ENCODE measurements at regions not wholly inside any gene's neighbourhood (a gene's known extent, or its start where the extent isn't known, plus 50 kb on each side); places are given as distances from the start of the nearest gene placed in this dataset.

DNA sequence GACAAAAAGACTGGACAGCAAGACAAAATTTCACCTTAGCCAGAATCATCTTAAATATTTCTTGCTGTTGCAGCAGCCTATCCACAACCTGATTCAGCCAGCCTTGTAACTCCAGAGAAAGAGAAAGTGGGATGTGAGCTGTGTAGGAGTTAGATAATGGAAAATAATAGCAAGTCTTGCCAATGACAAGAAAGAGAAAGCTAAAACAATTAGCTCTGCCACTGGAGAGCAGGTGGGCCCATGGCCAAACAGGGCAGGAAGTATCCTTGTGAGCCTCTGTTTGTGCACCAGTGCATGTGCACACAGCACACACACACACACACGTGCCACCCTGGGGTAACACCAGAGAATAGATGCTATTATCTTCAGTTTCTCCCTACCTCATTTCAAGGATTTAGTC is 106.0 kb upstream of the CCDC196 start:
- Histone ChIP-seq H3K9ac (ENCODE audit: insufficient read depth, low read length) (no peak overlapping the region), H3K27ac (ENCODE audit: insufficient read depth, low read length) (no peak overlapping the region), H3K9me3 (ENCODE audit: control insufficient read depth, insufficient read depth, low read depth, low read length) (no peaks in the 10 kb centered on the region), H3K4me1 (ENCODE audit: control insufficient read depth, extremely low read depth, insufficient read depth, low read length) (no peaks in the 10 kb centered on the region), H2AFZ (ENCODE audit: low read length) (no peak overlapping the region), H3K36me3 (ENCODE audit: control insufficient read depth, insufficient read depth, low read length) (no peaks in the 10 kb centered on the region), H3K4me2 (ENCODE audit: extremely low read depth, insufficient read depth, low read length) (no peak overlapping the region), H3K79me2 (ENCODE audit: control insufficient read depth, insufficient read depth, low read length) (no peaks in the 10 kb centered on the region), H3K4me3 (replicated peaks in 1 of 4; ENCODE audit: control extremely low read depth in 1 of 4, insufficient read depth in 1 of 4, low read depth in 3 of 4, low read length in 4 of 4) (no peak overlapping the region), H3K27me3 (ENCODE audit: control insufficient read depth, insufficient read depth, low read length) (no peaks in the 10 kb centered on the region), H4K20me1 (ENCODE audit: control insufficient read depth, extremely low read depth, insufficient read depth, low read length) (no peaks in the 10 kb centered on the region)
- no peak for DNase-seq (ENCODE audit: low read depth in 2 of 2)
- TF ChIP-seq EZH2 (IDR thresholded peaks at IDR 0.05; ENCODE audit: low read length, missing control alignments) (no peak), CTCF (conservative IDR thresholded peaks at IDR 0.05 in 1 of 2, IDR thresholded peaks at IDR 0.05 in 1 of 2; ENCODE audit: low read depth in 1 of 2, low read length in 2 of 2) (no peak)

DNA sequence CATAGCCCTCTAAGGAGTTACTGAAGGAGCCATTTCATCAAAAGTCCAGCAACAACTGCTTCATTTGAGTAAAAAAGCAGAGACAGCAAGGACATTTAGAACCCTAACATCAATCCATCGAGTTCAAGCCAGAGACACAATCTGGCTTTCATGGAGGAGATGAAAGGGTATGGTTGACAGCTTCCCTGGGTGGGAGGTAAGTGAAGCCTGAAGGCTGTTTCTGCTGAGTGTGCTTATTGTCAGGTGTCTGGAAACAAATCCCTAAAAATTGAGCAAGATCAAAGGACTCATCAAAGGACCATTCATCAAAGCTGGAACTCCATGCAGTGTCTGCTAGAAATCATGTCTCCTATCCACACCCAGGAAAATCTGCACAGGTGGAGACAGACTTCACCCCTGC is 104.4 kb upstream of the CCDC196 start:
- H3K4me3 ChIP-seq (replicated peaks in 1 of 4; ENCODE audit: control extremely low read depth in 1 of 4, insufficient read depth in 1 of 4, low read depth in 3 of 4, low read length in 4 of 4) = no peak overlapping the region
- no peaks in the 10 kb centered on the region for H4K20me1 ChIP-seq (ENCODE audit: control insufficient read depth, extremely low read depth, insufficient read depth, low read length)
- no peak overlapping the region for H2AFZ ChIP-seq (ENCODE audit: low read length)
- TF ChIP-seq EZH2 (IDR thresholded peaks at IDR 0.05; ENCODE audit: low read length, missing control alignments) = no peak
- TF ChIP-seq CTCF (conservative IDR thresholded peaks at IDR 0.05 in 1 of 2, IDR thresholded peaks at IDR 0.05 in 1 of 2; ENCODE audit: low read depth in 1 of 2, low read length in 2 of 2) = no peak
- no peaks in the 10 kb centered on the region for H3K36me3 ChIP-seq (ENCODE audit: control insufficient read depth, insufficient read depth, low read length)
- no peak overlapping the region for H3K27ac ChIP-seq (ENCODE audit: insufficient read depth, low read length)
- H3K27me3 ChIP-seq (ENCODE audit: control insufficient read depth, insufficient read depth, low read length) = no peaks in the 10 kb centered on the region
- H3K4me1 ChIP-seq (ENCODE audit: control insufficient read depth, extremely low read depth, insufficient read depth, low read length) = no peaks in the 10 kb centered on the region
- no peaks in the 10 kb centered on the region for H3K79me2 ChIP-seq (ENCODE audit: control insufficient read depth, insufficient read depth, low read length)
- no peak overlapping the region for H3K4me2 ChIP-seq (ENCODE audit: extremely low read depth, insufficient read depth, low read length)
- H3K9me3 ChIP-seq (ENCODE audit: control insufficient read depth, insufficient read depth, low read depth, low read length) = no peaks in the 10 kb centered on the region
- DNase-seq (ENCODE audit: low read depth in 2 of 2) = no peak
- no peak overlapping the region for H3K9ac ChIP-seq (ENCODE audit: insufficient read depth, low read length)

DNA sequence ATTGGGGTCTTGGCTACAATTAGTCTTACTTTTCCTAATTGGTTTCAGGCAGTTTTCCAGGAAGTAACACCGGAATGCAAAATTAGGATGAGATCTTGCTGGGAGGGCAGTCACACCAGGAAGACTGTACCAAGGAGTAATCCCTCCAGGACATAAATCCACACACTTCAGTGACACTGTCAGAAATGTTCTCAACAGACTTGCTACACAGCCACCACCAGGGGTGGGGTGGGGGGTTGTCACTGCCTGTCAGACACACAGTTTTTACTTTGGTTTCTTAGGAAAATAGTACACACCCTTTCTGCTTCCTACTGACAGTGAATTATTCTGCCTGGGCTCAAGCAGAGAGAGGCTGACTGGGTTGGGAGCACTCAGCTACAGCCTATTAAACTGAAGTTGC is 102.9 kb upstream of the CCDC196 start:
- H3K4me3 ChIP-seq (replicated peaks in 1 of 4; ENCODE audit: control extremely low read depth in 1 of 4, insufficient read depth in 1 of 4, low read depth in 3 of 4, low read length in 4 of 4) = no peak overlapping the region
- DNase-seq (ENCODE audit: low read depth in 2 of 2) = no peak
- H2AFZ ChIP-seq (ENCODE audit: low read length) = no peak overlapping the region
- no peak overlapping the region for H3K9ac ChIP-seq (ENCODE audit: insufficient read depth, low read length)
- no peaks in the 10 kb centered on the region for H3K4me1 ChIP-seq (ENCODE audit: control insufficient read depth, extremely low read depth, insufficient read depth, low read length)
- H3K9me3 ChIP-seq (ENCODE audit: control insufficient read depth, insufficient read depth, low read depth, low read length) = no peaks in the 10 kb centered on the region
- no peak overlapping the region for H3K27ac ChIP-seq (ENCODE audit: insufficient read depth, low read length)
- no peaks in the 10 kb centered on the region for H3K79me2 ChIP-seq (ENCODE audit: control insufficient read depth, insufficient read depth, low read length)
- no peak overlapping the region for H3K4me2 ChIP-seq (ENCODE audit: extremely low read depth, insufficient read depth, low read length)
- TF ChIP-seq EZH2 (IDR thresholded peaks at IDR 0.05; ENCODE audit: low read length, missing control alignments) (no peak), CTCF (conservative IDR thresholded peaks at IDR 0.05 in 1 of 2, IDR thresholded peaks at IDR 0.05 in 1 of 2; ENCODE audit: low read depth in 1 of 2, low read length in 2 of 2) (no peak)
- no peaks in the 10 kb centered on the region for H4K20me1 ChIP-seq (ENCODE audit: control insufficient read depth, extremely low read depth, insufficient read depth, low read length)
- H3K36me3 ChIP-seq (ENCODE audit: control insufficient read depth, insufficient read depth, low read length) = no peaks in the 10 kb centered on the region
- no peaks in the 10 kb centered on the region for H3K27me3 ChIP-seq (ENCODE audit: control insufficient read depth, insufficient read depth, low read length)

Measured in fibroblast of lung (primary cell).